ENCODE measurements at regions not wholly inside any gene's neighbourhood (a gene's known extent, or its start where the extent isn't known, plus 50 kb on each side); places are given as distances from the start of the nearest gene placed in this dataset.

- no peak overlapping the region for H3K27ac ChIP-seq (ENCODE audit: low read depth, low read length)
- no peaks in the 10 kb centered on the region for H3K9me3 ChIP-seq (ENCODE audit: insufficient read depth in 2 of 2, low read depth in 1 of 2, low read length in 1 of 2)
- no peak overlapping the region for H2BK12ac ChIP-seq (ENCODE audit: low read depth, low read length)
- no peaks in the 10 kb centered on the region; the same call in 1 of the 2 replicates for H3K23me2 ChIP-seq (ENCODE audit: low read depth, low read length)
- H2BK15ac ChIP-seq (ENCODE audit: low read length) = no peak overlapping the region
- no peak overlapping the region for H3K56ac ChIP-seq (replicated peaks; ENCODE audit: insufficient read length, low read depth, low read length)
- H4K5ac ChIP-seq (ENCODE audit: insufficient read length, low read depth, low read length) = no peak overlapping the region
- H3K14ac ChIP-seq (ENCODE audit: insufficient read length) = no peak overlapping the region
- H3K4me1 ChIP-seq (replicated peaks in 1 of 4; ENCODE audit: control insufficient read depth in 3 of 4, insufficient read depth in 4 of 4, low read length in 3 of 4) = no peaks in the 10 kb centered on the region
- no peak overlapping the region for H3K4me2 ChIP-seq (ENCODE audit: insufficient read depth in 1 of 2, low read depth in 2 of 2, low read length in 2 of 2)
- no peak overlapping the region for H3K9ac ChIP-seq (replicated peaks in 1 of 4; ENCODE audit: extremely low read depth in 1 of 4, low read depth in 3 of 4, low read length in 3 of 4)
- no peak overlapping the region for H3K4me3 ChIP-seq (ENCODE audit: extremely low read depth in 1 of 4, insufficient read depth in 2 of 4, low read depth in 3 of 4, low read length in 4 of 4)
- CTCF ChIA-PET (ENCODE audit: partially characterized antibody) = no interaction called here
- H2BK20ac ChIP-seq (ENCODE audit: low read length) = no peak overlapping the region
- no peak overlapping the region for H4K8ac ChIP-seq (ENCODE audit: extremely low read depth, insufficient read depth, low read length)
- DNase-seq (ENCODE audit: low read depth in 1 of 2, low spot score in 2 of 2) (no peak), FAIRE-seq (no peak)
- H3K79me2 ChIP-seq (ENCODE audit: control insufficient read depth in 1 of 2, insufficient read depth in 2 of 2, low read length in 2 of 2) = no peaks in the 10 kb centered on the region
- no peaks in the 10 kb centered on the region for H3K36me3 ChIP-seq (ENCODE audit: control insufficient read depth in 2 of 4, insufficient read depth in 4 of 4, low read length in 3 of 4)
- H3K4ac ChIP-seq (replicated peaks; ENCODE audit: insufficient read length, low read depth, low read length) = no peak overlapping the region
- H3K79me1 ChIP-seq (ENCODE audit: low read depth, low read length) = no peaks in the 10 kb centered on the region
- POLR2A ChIA-PET (ENCODE audit: partially characterized antibody) = no interaction called here
- no peaks in the 10 kb centered on the region for H4K20me1 ChIP-seq (replicated peaks in 1 of 2; ENCODE audit: control insufficient read depth in 1 of 2, insufficient read depth in 2 of 2, low read length in 2 of 2)
- H2AK5ac ChIP-seq (ENCODE audit: low read depth, low read length) = no peak overlapping the region
- no peak overlapping the region for H4K91ac ChIP-seq (replicated peaks; ENCODE audit: insufficient read length, low read length)
- no peak overlapping the region for H2BK120ac ChIP-seq (replicated peaks; ENCODE audit: low read depth, low read length)
- H2AFZ ChIP-seq (ENCODE audit: low read length) = no peak overlapping the region
- 90% methylated on average over 3 of the region's 3 CpGs; no CpG with 5 or more reads in 1 of the 2 experiments for WGBS, 2 experiments (ENCODE audit: extremely low coverage in 1 of 2, insufficient coverage in 1 of 2, insufficient read length in 1 of 2, insufficient replicate concordance in 2 of 2, low coverage in 1 of 2, low lambda C conversion rate in 2 of 2, missing lambda C conversion rate in 1 of 2)
- H3K27me3 ChIP-seq (replicated peaks in 1 of 4; ENCODE audit: control insufficient read depth in 3 of 4, extremely low read depth in 1 of 4, insufficient read depth in 3 of 4, low read length in 3 of 4) = no peaks in the 10 kb centered on the region
- H2BK5ac ChIP-seq (ENCODE audit: low read depth, low read length) = no peak overlapping the region
- H3K23ac ChIP-seq (ENCODE audit: insufficient read length) = no peak overlapping the region
- H3K18ac ChIP-seq (ENCODE audit: extremely low read depth, low read length) = no peak overlapping the region
- TF ChIP-seq NRF1 (IDR thresholded peaks at IDR 0.05; ENCODE audit: low read depth, low read length) (no peak), KDM4A (IDR thresholded peaks at IDR 0.05; ENCODE audit: low read depth, low read length, severe bottlenecking) (no peak), SIN3A (conservative IDR thresholded peaks at IDR 0.05 in 1 of 2, IDR thresholded peaks at IDR 0.05 in 1 of 2; ENCODE audit: low read depth in 1 of 2, low read length in 2 of 2) (no peak), RNF2 (IDR thresholded peaks at IDR 0.05; ENCODE audit: borderline replicate concordance, low read depth, low read length, missing control alignments, poor library complexity, severe bottlenecking) (no peak), FOSL1 (IDR thresholded peaks at IDR 0.05; ENCODE audit: insufficient read depth, low read depth, low read length) (no peak), EP300 (IDR thresholded peaks at IDR 0.05; ENCODE audit: borderline replicate concordance in 1 of 2, low read depth in 2 of 2, low read length in 2 of 2) (no peak), GTF2F1 (IDR thresholded peaks at IDR 0.05; ENCODE audit: borderline replicate concordance, low read depth, low read length) (no peak), POLR2AphosphoS5 (IDR thresholded peaks at IDR 0.05; ENCODE audit: low read depth, low read length) (no peak), CTCF (IDR thresholded peaks at IDR 0.05; ENCODE audit: control extremely low read depth in 1 of 3, insufficient read depth in 1 of 3, low read depth in 1 of 3, low read length in 3 of 3) (no peak)
Measured at GRCh38 chr1:86235852-86236251, 79.3 kb upstream of the COL24A1 start.

Data from H1 (cell line).